Keratinocyte (primary cell): ENCODE measurements at regions not wholly inside any gene's neighbourhood (a gene's known extent, or its start where the extent isn't known, plus 50 kb on each side); places are given as distances from the start of the nearest gene placed in this dataset.
A peak's percentile ranks its signal among the peaks of the same experiment; 100 is the strongest.

ENCODE experiments used
- EZH2 ChIP-seq: IDR thresholded peaks from one replicate; pipeline ENCODE4 v1.6.1; 2012; ENCODE audit warnings: inconsistent platforms, mild to moderate bottlenecking, low read length, moderate library complexity
- TF ChIP-seq, protein P1 (sequence below), 3 experiments: IDR thresholded peaks in 1 of 3; conservative IDR thresholded peaks in 1 of 3; optimal IDR thresholded peaks in 1 of 3; 2 replicates in 2 of 3; 3 replicates in 1 of 3; pipeline versions ENCODE3 to v1.5.1; 2011; ENCODE audit warnings: low read length in 3 of 3, mild to moderate bottlenecking in 3 of 3, moderate library complexity in 2 of 3, control low read depth in 1 of 3, inconsistent platforms in 1 of 3; ENCODE audit not compliant: insufficient read depth in 2 of 3; ENCODE audit errors: extremely low read depth in 1 of 3

DNA sequence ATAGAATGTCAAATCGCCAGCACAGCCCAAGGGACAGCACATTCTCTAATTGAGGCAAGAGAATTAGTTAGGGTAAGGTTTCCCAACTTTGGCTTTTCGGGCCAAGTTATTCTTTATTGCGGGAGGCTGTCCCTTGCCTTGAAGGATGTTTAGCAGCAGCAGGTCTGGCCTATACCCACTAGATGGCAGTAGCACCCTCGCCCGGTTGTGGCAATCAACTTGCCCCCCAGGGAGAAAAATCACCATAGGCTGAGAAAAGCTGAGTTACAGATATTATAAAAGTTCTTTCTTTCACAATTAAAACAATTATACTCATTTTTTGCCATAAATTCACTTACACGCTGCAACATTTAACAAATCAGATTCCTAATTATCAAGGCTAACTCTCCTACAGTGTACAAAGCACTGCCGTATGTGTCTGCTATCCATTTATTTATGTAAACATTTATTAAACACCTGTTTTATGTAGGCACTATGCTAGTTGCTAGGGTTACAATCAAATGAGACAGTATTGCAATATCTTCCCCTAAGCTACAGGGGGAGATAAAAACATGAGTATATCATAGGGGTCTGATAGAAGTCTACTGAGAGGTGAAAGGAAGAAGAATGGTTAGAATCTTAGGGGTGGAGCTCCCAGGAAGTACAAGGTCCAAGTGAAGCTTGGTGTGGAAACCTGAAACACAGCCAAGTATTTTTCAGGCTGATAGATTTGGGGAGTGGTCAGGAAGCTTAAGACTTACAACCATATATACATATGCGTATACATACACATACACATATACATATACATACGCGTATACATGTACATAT lies 452.3 kb downstream of the RAB38 start:
- TF ChIP-seq, protein P1, sequence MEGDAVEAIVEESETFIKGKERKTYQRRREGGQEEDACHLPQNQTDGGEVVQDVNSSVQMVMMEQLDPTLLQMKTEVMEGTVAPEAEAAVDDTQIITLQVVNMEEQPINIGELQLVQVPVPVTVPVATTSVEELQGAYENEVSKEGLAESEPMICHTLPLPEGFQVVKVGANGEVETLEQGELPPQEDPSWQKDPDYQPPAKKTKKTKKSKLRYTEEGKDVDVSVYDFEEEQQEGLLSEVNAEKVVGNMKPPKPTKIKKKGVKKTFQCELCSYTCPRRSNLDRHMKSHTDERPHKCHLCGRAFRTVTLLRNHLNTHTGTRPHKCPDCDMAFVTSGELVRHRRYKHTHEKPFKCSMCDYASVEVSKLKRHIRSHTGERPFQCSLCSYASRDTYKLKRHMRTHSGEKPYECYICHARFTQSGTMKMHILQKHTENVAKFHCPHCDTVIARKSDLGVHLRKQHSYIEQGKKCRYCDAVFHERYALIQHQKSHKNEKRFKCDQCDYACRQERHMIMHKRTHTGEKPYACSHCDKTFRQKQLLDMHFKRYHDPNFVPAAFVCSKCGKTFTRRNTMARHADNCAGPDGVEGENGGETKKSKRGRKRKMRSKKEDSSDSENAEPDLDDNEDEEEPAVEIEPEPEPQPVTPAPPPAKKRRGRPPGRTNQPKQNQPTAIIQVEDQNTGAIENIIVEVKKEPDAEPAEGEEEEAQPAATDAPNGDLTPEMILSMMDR (optimal IDR thresholded peaks at IDR 0.05 in 1 of 3, IDR thresholded peaks at IDR 0.05 in 1 of 3, conservative IDR thresholded peaks at IDR 0.05 in 1 of 3; ENCODE audit: extremely low read depth in 1 of 3, insufficient read depth in 2 of 3, low read length in 3 of 3), result peak; percentile 76 to 89 (median 84)
- no peak for TF ChIP-seq EZH2
